HG03439 (cell line): ENCODE measurements at regions not wholly inside any gene's neighbourhood (a gene's known extent, or its start where the extent isn't known, plus 50 kb on each side); places are given as distances from the start of the nearest gene placed in this dataset.

Source experiments
- ATAC-seq: cut with Tn5 transposase; IDR thresholded peaks from one replicate; pipeline ENCODE4 v1.9.1; 2021; ENCODE audit warnings: mild to moderate bottlenecking, moderate library complexity; ENCODE audit not compliant: unreplicated experiment

DNA sequence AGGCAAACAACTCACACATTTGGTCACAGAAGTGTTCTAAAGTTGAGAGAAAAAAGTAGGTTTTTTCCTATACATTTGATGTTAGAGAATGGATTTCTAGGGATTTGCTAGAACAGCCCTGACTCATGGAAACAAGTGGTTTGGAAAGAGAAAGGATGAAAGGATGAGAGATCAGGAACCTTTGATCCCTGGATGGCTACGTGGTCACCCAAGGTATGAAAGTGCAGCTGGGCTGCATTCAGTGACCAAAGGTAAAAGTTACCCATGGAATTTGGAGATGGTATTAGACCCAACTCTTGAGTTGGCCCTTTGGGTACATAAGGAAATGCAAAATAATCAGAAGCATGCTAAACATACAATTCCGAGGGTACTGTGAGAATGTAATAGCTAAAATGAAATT is 61.3 kb upstream of the SPIN1 start:
- ATAC-seq: no peak

DNA sequence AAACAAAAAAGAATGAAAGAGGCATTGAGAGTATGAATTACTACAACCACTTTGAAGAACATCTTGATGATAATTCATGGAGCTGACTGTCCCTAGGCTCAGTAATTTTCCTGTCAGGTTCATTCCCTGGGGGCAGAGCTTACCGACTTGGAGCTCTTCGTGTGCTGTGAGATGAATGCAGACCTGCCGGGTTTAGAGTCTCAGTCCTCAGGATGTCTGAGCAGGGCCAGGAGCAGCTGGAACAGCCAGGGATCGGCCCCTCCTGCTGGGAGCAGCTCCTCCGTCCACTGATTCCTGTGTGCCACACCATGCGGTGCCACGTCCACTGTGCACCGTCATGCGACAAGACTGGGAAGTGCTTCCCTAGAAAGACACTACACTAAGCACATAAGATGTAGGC is 62.2 kb upstream of the SPIN1 start:
- ATAC-seq: no peak

GRCh38 chr9:88322906-88323566 is 65.2 kb upstream of the SPIN1 start:
- no peak for ATAC-seq

GRCh38 chr9:88321764-88322163 is 66.5 kb upstream of the SPIN1 start:
- ATAC-seq: no peak

DNA sequence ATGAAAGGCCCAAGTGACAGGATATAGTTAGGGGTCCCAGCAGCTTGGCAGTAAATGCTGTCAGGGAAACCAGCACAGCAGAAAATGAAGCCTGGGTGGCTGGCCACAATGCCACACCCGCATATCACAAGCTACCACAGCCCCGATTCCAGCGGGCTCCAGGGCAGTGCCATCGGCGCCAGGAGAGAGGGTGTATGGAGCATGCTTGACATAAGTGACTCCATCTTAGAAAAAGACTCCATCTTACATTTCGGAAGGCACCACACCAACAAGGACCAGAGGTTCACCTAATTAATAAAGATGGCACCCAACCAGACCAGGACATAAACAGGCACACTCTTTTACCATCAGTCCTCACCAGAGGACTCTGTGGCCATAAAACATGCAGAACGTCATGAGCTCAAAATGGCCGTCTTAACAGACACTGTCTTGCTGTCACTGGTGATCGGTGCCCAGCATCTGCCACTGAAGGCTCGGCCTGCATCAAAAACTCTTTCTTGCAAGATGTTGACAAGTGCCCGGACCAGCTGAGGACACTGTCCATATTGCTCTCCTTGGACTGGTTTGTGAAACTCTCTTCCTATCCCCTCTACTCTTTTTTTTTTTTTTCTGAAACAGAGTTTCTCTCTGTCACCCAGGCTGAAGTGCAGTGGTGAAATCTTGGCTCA is 67.4 kb upstream of the SPIN1 start:
- ATAC-seq: no peak

DNA sequence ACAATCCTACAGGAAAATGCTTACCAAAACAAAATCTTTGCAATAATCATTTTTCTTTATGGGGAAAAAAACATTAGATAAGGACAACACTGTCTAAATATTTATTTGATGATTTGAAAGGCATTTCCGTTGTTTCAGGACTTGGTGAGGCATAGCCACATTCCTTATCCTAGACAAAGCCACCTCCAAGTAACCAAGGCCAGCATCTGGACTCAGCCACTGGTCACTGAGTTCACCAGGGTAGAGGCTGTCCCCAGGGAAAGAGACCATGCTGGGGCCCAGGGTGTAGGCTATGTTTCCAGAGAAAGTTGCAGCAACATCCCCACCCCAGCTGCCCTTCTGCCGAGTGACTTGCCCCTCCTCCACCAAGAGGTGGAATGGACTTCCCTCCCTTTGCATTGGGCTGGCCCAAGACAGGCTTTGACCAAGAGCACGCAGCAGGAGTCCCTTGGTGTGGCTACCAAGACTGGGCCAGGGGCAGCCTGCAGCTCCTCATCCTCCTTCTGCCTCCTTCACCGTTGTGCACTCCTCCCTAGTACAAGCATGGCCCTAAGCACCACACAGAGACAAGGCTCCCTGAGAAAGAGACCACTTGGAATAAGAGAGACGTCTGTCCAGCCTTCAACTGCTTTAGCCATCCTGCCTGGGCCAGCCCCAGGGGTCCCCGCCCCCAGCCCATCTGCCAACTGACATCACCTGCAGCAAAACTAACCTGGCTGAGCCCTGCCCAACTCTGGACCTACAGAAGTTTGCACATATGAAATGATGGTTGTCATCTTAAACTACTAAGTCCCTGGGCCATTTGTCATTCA is 68.1 kb upstream of the SPIN1 start:
- no peak for ATAC-seq

DNA sequence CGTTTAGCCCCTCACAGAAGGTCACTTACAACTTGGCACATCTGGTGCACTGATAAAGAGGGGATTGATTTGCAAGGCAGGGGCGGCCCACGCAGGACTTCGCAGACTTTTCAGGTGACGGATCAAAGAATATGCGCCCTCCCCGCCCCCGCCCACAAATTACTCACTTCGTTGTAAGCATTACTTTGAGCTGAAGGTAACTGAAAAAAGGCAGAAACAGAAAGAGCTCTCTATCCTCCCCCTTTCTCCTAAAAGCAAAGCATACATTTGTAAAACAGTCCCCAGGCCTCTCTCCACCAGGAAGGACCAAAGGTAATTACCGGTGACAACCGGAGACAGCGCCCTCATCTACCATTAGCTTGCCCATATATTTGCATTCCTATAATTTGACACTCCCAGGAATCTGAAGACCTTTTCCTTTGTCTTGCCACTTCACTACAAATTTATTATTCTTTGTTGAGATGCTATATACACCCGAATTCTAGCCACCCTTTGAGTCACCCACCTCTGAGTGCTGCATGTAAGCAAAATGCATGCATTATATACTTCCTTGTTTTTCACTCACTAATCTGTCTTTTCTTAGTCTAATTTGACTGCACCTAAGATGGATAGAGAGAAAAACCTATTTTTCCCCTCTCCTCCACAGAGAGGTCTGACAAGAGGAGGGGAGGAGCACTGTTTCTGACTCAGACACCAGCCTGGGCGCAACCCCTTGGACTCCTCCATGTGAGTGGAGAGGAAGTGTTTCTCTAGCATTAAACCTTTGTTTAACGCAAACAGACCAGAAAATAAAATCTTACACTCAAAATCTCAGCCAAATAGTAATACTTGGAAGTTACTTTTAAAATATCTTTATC is 74.7 kb upstream of the SPIN1 start:
- no peak for ATAC-seq

GRCh38 chr9:88312517-88313103 is 75.6 kb upstream of the SPIN1 start:
- ATAC-seq: no peak

- ATAC-seq: no peak
Observed at GRCh38 chr9:88312045-88312444, 76.2 kb upstream of the SPIN1 start.

DNA sequence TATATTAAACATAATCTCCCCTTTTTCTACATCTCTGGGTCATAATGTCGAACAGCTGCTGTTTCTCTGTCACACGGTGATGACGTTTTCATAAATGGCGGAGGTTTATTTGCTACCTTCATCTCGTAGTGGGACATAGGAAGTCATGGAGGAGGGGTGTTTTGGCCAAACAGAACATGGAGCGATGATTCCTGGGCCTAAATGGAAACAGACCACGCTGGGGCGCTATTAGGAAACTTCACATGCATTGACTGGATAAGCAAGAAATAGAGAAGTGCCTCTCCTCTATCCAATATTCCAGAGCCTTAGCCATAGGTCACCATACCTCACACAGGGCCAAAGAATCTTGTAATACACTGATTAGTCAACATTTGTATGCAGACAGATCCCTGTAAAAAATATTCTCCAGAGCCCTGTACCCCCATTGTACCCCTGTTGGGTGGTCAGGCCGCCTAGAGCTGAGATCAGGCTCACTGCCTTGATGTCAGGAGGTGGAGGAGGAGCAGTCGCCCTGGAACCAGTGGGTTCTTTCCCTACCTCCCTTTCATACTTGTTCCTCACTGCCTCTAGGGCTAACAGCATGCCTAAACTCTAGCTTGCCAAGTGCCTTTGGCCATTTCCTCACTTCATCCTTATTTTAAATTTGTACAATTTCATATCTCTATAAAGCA is 77.8 kb upstream of the SPIN1 start:
- ATAC-seq: no peak

DNA sequence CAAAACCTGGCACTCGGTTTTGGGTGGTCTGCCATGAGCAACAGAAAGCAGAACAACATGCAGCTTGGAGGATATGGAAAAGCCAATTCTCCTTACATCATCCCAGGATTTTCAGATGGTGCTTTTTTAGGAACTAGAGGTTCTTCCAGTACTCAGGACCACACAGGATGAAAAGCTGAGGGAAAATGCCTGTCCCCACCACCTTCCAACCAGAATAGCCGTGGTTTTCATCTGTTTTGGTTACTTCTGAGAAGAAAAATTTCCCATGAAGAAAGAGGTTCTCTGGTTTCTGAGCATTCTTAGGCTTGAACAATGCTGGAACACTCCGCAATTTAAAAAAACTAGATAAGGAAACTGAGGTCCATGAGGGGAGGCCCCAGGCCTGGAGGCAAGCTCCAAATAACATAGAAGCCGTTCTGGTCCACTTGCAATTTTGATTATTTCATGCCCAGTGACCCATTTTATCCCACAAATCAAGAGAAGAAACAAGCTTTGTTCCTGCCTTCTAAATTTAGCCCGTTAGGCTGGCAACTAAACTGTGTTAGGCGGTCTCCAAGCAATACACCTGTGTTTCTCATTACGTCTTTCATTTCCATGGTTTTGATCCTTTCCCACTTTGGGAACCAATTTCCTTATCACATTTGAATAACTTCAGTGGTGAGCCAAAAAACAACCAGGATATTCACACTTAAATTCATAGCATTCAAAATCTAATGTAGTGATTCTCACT is 79.2 kb upstream of the SPIN1 start:
- no peak for ATAC-seq

- no peak for ATAC-seq
Observed at GRCh38 chr9:88307136-88307535, 81.1 kb upstream of the SPIN1 start.

GRCh38 chr9:88303721-88304451 is 84.4 kb upstream of the SPIN1 start:
- ATAC-seq: peak; percentile 93

DNA sequence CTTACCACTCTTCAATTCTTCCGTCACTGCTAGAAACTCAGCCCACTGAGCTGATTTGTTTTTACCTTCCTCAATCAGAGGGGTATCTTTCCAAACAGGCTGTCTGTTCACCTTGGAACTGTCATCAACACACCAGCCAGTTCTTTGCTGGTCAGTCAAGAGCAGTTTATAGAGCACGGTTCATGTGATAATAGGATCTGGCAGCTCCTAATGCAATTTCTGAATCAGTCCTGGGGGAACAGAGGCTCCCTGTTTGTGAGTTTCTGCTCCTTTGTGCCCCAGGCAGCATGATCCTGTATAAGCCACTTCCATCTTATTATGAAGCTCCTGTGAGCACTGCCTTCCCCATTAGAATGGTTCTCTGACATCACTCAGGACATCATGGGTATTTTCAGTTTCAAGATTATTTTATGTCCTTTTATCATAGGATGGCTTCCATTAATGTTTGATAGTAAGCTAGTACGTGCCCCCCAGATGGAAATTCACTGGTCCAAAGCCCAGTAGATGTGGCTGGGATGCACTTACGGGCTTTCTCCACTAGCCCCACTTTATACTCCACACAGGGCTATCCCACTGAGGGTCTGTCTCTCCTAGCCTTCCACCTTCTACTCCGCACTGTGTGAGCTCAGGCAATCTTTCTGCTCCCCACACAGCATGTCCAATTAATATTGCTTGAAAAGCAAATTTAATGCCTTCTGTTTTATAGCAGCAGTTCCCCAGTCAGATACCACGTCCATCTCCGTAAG is 85.5 kb upstream of the SPIN1 start:
- no peak for ATAC-seq

DNA sequence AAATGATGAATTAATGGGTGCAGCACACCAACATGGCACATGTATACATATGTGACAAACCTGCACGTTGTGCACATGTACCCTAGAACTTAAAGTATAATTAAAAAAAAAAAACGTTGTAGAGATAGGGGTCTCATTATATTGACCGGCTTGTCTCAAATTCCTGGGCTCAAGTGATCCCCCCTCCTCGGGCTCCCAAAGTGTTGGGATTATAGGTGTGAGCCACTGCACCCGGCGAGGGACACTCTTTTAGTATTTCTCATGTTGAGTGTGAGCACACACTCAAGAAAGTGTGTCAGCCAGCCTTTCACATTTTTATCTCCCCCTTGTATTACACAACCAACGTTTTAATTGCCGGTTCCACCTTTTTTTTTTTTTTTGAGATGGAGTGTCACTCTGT is 87.7 kb upstream of the SPIN1 start:
- no peak for ATAC-seq

- ATAC-seq: no peak
Observed at GRCh38 chr9:88291856-88292255, 96.4 kb upstream of the SPIN1 start.

DNA sequence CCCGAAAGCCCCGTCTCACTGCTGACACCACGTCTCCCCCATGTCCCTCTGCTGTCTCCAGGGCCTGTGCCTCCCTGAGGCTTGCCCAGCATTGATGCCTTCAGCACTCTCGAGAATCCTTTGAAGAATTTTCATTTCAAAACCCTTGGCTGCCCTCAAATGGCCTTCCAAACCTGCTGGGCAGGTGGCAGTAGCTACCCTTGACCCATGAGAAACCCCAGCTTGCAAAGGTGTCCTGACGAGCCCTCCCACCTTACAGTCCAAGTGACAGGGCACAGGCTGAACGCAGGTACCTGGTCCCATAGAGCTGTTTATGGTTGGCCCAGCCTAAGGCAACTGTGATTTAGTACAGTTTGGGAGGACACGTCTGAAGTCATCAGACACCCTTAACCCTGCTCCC is 97.2 kb upstream of the SPIN1 start:
- no peak for ATAC-seq

DNA sequence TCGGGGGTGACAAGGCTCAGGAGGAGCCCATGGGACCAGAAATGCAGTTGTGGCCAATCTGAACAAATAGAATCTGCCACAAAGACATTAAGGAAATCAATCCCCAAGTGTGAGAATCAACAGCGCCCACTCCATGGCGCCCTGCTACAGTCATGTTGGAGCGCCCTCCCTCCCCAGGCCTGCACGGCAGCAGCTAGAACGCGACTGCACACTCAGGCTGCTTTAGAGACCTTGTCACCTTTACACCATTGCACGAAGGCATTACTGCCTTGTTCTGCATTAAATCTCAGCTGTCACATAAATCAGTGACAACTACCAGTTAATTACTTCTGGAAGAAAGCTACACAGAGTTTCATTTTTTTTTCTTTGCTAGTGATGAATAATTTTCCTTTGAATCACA is 98.7 kb upstream of the SPIN1 start:
- ATAC-seq: no peak
